HG02981 (cell line): ENCODE measurements at regions not wholly inside any gene's neighbourhood (a gene's known extent, or its start where the extent isn't known, plus 50 kb on each side); places are given as distances from the start of the nearest gene placed in this dataset.
"Not testable (repeated sequence)": the region's sequence is repeated elsewhere in the genome, so short reads cannot be mapped to it uniquely, and the experiment has no call there.

Source experiments
- ATAC-seq: cut with Tn5 transposase; IDR thresholded peaks from one replicate; pipeline ENCODE4 v1.9.1; 2021; ENCODE audit warnings: mild to moderate bottlenecking, moderate library complexity; ENCODE audit not compliant: unreplicated experiment

- no peak for ATAC-seq
Observed at GRCh38 chr21:38916214-38916964, 110.7 kb downstream of the ETS2 start.

- no peak for ATAC-seq
Observed at GRCh38 chr21:38915546-38915945, 109.8 kb downstream of the ETS2 start.

GRCh38 chr21:38914528-38915293 is 109.0 kb downstream of the ETS2 start:
- ATAC-seq = no peak

- no peak for ATAC-seq
Observed at GRCh38 chr21:38913893-38914527, 108.3 kb downstream of the ETS2 start.

GRCh38 chr21:38913120-38913892 is 107.6 kb downstream of the ETS2 start:
- ATAC-seq = no peak

GRCh38 chr21:38912789-38913119 is 107.0 kb downstream of the ETS2 start:
- ATAC-seq = no peak

- no peak for ATAC-seq
Observed at GRCh38 chr21:38912102-38912629, 106.4 kb downstream of the ETS2 start.

GRCh38 chr21:38911484-38912101 is 105.9 kb downstream of the ETS2 start:
- no peak for ATAC-seq

GRCh38 chr21:38910390-38911067 is 104.8 kb downstream of the ETS2 start:
- ATAC-seq = no peak

- ATAC-seq = no peak
Observed at GRCh38 chr21:38909929-38910328, 104.2 kb downstream of the ETS2 start.

GRCh38 chr21:38909109-38909508 is 103.4 kb downstream of the ETS2 start:
- no peak for ATAC-seq

GRCh38 chr21:38908537-38908936 is 102.8 kb downstream of the ETS2 start:
- ATAC-seq = no peak

GRCh38 chr21:38905752-38906151 is 100.0 kb downstream of the ETS2 start:
- ATAC-seq = no peak

- no peak for ATAC-seq
Observed at GRCh38 chr21:38905328-38905727, 99.6 kb downstream of the ETS2 start.

GRCh38 chr21:38903690-38904139 is 98.0 kb downstream of the ETS2 start:
- no peak for ATAC-seq

- no peak for ATAC-seq
Observed at GRCh38 chr21:38902608-38903445, 97.1 kb downstream of the ETS2 start.

- no peak for ATAC-seq
Observed at GRCh38 chr21:38900499-38900898, 94.8 kb downstream of the ETS2 start.

GRCh38 chr21:38899985-38900384 is 94.3 kb downstream of the ETS2 start:
- not testable (repeated sequence) for ATAC-seq
